Endothelial cell of umbilical vein (primary cell): ENCODE measurements at regions not wholly inside any gene's neighbourhood (a gene's known extent, or its start where the extent isn't known, plus 50 kb on each side); places are given as distances from the start of the nearest gene placed in this dataset.

ENCODE experiments used
- BruUV-seq: library from RNA; stranded (reverse); fragments of 400-500 nt; replicated peaks from 2 replicates; lab custom pipeline; 2021; lab: Mats Ljungman, UMichigan
- CTCF ChIA-PET: fragments of 300-600, 350-600 bp; sonication (Branson Sonifier 250); formaldehyde crosslinking; loops from one replicate; lab custom pipeline; 2021; ENCODE audit warnings: antibody characterized with exemption, inconsistent platforms; lab: Charles Lee
- POLR2A ChIA-PET: fragments of 300-600, 350-600 bp; sonication (Branson Sonifier 250); formaldehyde crosslinking; loops from one replicate; lab custom pipeline; 2021; ENCODE audit warnings: antibody characterized with exemption, inconsistent platforms; lab: Charles Lee
- DNase-seq: peaks from one replicate; pipeline ENCODE4 v3.0.0-alpha.2; 2011; ENCODE audit warnings: low read depth, low spot score
- FAIRE-seq: peaks from 2 replicates; lab custom pipeline; 2011; peaks lifted over from hg19 to GRCh38; lab: Jason Lieb, UNC
- H2AFZ ChIP-seq: 2 replicates; pipeline ENCODE4 v1.6.0; 2012; ENCODE audit warnings: low read depth, low read length, control low read depth, inconsistent platforms
- H3K27ac ChIP-seq: 2 replicates; pipeline ENCODE4 v1.5.1; 2011; ENCODE audit warnings: low read depth, mild to moderate bottlenecking, control low read depth, low read length, moderate library complexity; ENCODE audit not compliant: insufficient read depth
- H3K27me3 ChIP-seq, 2 experiments: 2 replicates each; pipeline versions ENCODE4 v1.6.0 to v1.6.1; 2011; ENCODE audit warnings: low read length in 2 of 2, mixed read lengths in 1 of 2; ENCODE audit not compliant: control insufficient read depth in 2 of 2, insufficient read depth in 2 of 2
- H3K36me3 ChIP-seq, 2 experiments: 2 replicates in 1 of 2; 3 replicates in 1 of 2; pipeline ENCODE4 v1.5.1; 2011; ENCODE audit warnings: low read length in 2 of 2, mild to moderate bottlenecking in 1 of 2, moderate library complexity in 1 of 2; ENCODE audit not compliant: control insufficient read depth in 2 of 2, insufficient read depth in 2 of 2; ENCODE audit errors: extremely low read depth in 1 of 2
- H3K4me1 ChIP-seq: 3 replicates; pipeline ENCODE4 v1.5.1; 2011; ENCODE audit warnings: mild to moderate bottlenecking, low read length; ENCODE audit not compliant: control insufficient read depth, insufficient read depth; ENCODE audit errors: extremely low read depth
- H3K4me2 ChIP-seq: 2 replicates; pipeline ENCODE4 v1.6.1; 2011; ENCODE audit warnings: low read length, control low read depth, mixed read lengths; ENCODE audit not compliant: insufficient read depth
- H3K4me3 ChIP-seq, 3 experiments: fragments of 200-600 bp in 1 of 3; sonication (generic), shearing (Covaris generic) in 1 of 3; replicated peaks in 1 of 3; 2 replicates each; pipeline ENCODE4 v1.5.1; 2011 to 2016; ENCODE audit warnings: control low read depth in 3 of 3, low read length in 3 of 3, mild to moderate bottlenecking in 2 of 3, inconsistent platforms in 1 of 3, low read depth in 1 of 3, moderate library complexity in 1 of 3; ENCODE audit not compliant: insufficient read depth in 1 of 3
- H3K79me2 ChIP-seq: 2 replicates; pipeline ENCODE4 v1.6.0; 2012; ENCODE audit warnings: low read length, inconsistent platforms; ENCODE audit not compliant: control insufficient read depth, insufficient read depth
- H3K9ac ChIP-seq: replicated peaks from 2 replicates; pipeline ENCODE3; 2011; ENCODE audit warnings: low read length, control low read depth; ENCODE audit not compliant: insufficient read depth; ENCODE audit errors: extremely low read depth
- H3K9me1 ChIP-seq: replicated peaks from 3 replicates; pipeline ENCODE4 v1.6.0; 2011; ENCODE audit warnings: mild to moderate bottlenecking, low read length; ENCODE audit not compliant: control insufficient read depth, insufficient read depth; ENCODE audit errors: extremely low read depth
- H3K9me3 ChIP-seq: replicated peaks from 2 replicates; pipeline ENCODE4 v1.5.1; 2012; ENCODE audit warnings: low read length, inconsistent platforms; ENCODE audit not compliant: control insufficient read depth, insufficient read depth
- H4K20me1 ChIP-seq: replicated peaks from 2 replicates; pipeline ENCODE3; 2011; ENCODE audit warnings: mild to moderate bottlenecking, low read length; ENCODE audit not compliant: control insufficient read depth, insufficient read depth; ENCODE audit errors: extremely low read depth
- EZH2 ChIP-seq: IDR thresholded peaks from 2 replicates; pipeline ENCODE4 v1.6.1; 2012; ENCODE audit warnings: borderline replicate concordance, low read depth, mild to moderate bottlenecking, moderate library complexity, low read length, inconsistent platforms; ENCODE audit not compliant: severe bottlenecking
- FOS ChIP-seq: IDR thresholded peaks from 2 replicates; pipeline ENCODE4 v1.6.1; 2011; ENCODE audit warnings: mild to moderate bottlenecking, low read length, moderate library complexity, borderline replicate concordance; ENCODE audit not compliant: insufficient read depth
- GATA2 ChIP-seq: IDR thresholded peaks from 2 replicates; pipeline ENCODE4 v1.7.0; 2011; ENCODE audit warnings: low read depth, mild to moderate bottlenecking, moderate library complexity, mixed read lengths, low read length; ENCODE audit not compliant: insufficient read length, insufficient read depth
- JUN ChIP-seq: IDR thresholded peaks from 2 replicates; pipeline ENCODE4 v1.6.1; 2011; ENCODE audit warnings: borderline replicate concordance, low read depth; ENCODE audit not compliant: insufficient read length, insufficient read depth
- MYC ChIP-seq: IDR thresholded peaks from one replicate; pipeline ENCODE4 v1.6.1; 2011; ENCODE audit warnings: mild to moderate bottlenecking, low read depth, low read length
- POLR2A ChIP-seq: IDR thresholded peaks from 2 replicates; pipeline ENCODE4 v1.6.1; 2012; ENCODE audit warnings: low read depth, mild to moderate bottlenecking, control low read depth, low read length
- POLR2AphosphoS5 ChIP-seq: IDR thresholded peaks from 2 replicates; pipeline ENCODE4 v1.6.1; 2012; ENCODE audit warnings: low read depth, mild to moderate bottlenecking, control low read depth, low read length, moderate library complexity; ENCODE audit not compliant: insufficient read depth
- dilution Hi-C: fragments of 300-500 bp; cut with MboI; formaldehyde crosslinking; loops from one replicate; pipeline ENCODE4 v1.15.0; 2019; ENCODE audit warnings: low sequenced_read_pairs; ENCODE audit not compliant: extremely low pct_ligation_motif_present
- intact Hi-C: fragments of 100-400 bp; cut with micrococcal nuclease; formaldehyde crosslinking; loops from one replicate; pipeline ENCODE4 v1.10.0; 2022
- TF ChIP-seq, protein P1 (sequence below), 2 donors: IDR thresholded peaks; 1 replicate in 1 of 2; 2 replicates in 1 of 2; pipeline ENCODE4 v1.5.1; 2011; ENCODE audit warnings: low read length in 2 of 2, mild to moderate bottlenecking in 2 of 2, moderate library complexity in 2 of 2, control low read depth in 1 of 2, inconsistent platforms in 1 of 2, low read depth in 1 of 2; ENCODE audit not compliant: insufficient read depth in 1 of 2; ENCODE audit errors: extremely low read depth in 1 of 2
- TF ChIP-seq, protein P2 (sequence below): IDR thresholded peaks from 2 replicates; pipeline ENCODE4 v1.6.1; 2011; ENCODE audit not compliant: insufficient read depth, insufficient read length

DNA sequence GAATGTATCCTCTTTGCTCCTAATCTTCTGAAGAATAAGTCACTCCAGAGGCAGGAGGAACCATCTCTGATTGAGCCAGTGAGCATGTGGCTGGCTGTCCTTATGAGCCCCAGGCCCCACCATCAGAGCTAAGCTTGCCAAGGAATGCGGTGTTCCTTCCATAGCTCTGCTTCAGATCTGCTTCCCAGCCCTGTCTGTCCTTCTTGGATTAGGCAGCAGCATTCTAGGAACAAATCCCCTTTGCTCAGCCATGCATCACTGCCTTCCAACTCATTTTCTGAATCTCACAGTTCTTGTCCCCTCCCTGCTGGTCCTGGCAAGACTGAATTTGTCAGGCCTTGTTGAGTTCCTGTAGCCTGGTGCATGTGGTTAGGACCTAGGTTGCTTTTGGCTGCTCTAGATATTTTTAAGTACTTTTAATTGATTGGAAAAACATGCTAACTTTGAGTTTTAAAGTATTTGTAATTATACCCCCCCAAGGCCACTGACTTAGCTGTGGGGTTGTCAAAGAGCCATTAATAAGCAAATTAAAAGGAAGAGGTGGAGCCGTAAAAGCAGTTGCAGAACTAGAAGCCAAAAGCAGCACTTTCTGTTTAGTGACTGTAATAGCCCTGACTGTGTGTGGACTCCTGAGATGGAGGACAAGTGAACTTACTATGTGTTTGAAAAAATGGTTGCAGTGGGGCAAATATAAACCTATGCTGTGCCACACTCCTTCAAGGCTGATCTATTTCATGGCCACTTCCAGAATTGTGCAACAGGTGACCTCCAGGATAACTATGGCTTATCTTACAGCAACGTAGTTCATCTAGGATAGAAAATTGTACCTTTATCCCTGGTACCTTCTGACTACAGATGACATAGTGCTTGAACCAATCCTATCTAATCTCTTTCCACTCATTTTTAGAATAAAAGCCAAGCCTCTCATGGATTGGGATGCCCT is 61.3 kb upstream of the BACH1 start:
- Histone ChIP-seq H3K4me2 (no peak overlapping the region), H3K27me3 (no peaks in the 10 kb centered on the region), H3K79me2 (no peaks in the 10 kb centered on the region), H3K9me3 (no peaks in the 10 kb centered on the region), H4K20me1 (no peaks in the 10 kb centered on the region), H3K4me1 (peaks cover 18% of the 10 kb centered on the region), H2AFZ (no peak overlapping the region), H3K36me3 (no peaks in the 10 kb centered on the region), H3K27ac (no peak overlapping the region), H3K9ac (no peak overlapping the region), H3K4me3 (no peak overlapping the region), H3K9me1 (no peaks in the 10 kb centered on the region)
- DNase-seq (no peak), FAIRE-seq (no peak)
- dilution Hi-C loops (no loop called here), intact Hi-C loops (no loop called here)
- TF ChIP-seq, protein P1, sequence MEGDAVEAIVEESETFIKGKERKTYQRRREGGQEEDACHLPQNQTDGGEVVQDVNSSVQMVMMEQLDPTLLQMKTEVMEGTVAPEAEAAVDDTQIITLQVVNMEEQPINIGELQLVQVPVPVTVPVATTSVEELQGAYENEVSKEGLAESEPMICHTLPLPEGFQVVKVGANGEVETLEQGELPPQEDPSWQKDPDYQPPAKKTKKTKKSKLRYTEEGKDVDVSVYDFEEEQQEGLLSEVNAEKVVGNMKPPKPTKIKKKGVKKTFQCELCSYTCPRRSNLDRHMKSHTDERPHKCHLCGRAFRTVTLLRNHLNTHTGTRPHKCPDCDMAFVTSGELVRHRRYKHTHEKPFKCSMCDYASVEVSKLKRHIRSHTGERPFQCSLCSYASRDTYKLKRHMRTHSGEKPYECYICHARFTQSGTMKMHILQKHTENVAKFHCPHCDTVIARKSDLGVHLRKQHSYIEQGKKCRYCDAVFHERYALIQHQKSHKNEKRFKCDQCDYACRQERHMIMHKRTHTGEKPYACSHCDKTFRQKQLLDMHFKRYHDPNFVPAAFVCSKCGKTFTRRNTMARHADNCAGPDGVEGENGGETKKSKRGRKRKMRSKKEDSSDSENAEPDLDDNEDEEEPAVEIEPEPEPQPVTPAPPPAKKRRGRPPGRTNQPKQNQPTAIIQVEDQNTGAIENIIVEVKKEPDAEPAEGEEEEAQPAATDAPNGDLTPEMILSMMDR (IDR thresholded peaks at IDR 0.05; ENCODE audit: extremely low read depth in 1 of 2, insufficient read depth in 1 of 2, low read depth in 1 of 2, low read length in 2 of 2) = no peak
- POLR2A ChIA-PET = no interaction called here
- no TSS peak for BruUV-seq
- CTCF ChIA-PET = no interaction called here

DNA sequence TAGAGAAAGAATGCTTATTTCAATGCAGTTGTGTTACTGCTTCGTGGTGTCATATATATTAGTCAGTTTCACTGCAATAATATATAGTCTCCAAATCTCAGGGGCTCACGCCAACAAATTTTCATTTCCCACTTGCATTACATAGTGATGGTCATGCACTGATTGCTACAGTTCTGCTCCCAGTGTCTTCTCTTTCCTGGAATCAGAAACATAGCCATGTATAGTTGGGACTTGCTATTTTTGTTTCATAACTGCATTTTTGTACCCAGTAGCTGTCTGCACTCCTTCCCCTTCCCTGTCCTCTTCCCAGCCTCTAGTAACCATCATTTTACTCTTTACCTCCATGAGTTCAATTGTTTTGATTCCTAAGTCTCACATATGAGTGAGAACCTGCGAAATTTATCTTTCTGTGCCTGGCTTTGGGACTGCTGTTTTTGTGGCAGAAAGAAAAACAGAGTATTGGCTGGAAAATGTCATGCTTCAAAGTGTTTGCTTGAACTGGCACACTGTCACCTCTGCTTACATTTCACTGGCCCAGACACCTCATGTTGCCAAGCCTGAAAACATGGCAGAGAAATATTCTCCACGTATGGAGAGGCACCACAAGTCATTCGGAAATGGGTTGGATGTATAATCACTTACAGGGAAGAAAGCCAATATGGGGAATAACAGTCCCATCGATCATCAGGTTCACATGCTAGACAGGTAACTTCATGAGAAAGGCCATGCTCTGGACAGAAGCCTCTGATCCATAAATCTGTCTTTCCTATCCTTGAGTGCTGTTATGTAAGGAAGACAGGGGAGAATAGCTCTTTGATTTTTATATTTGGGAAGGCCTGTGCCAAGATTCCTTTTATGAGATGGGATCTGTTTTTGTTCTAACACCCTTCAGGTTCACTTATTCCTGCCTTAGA is 60.4 kb upstream of the BACH1 start:
- dilution Hi-C loops (no loop called here), intact Hi-C loops (no loop called here)
- ChIA-PET POLR2A (no interaction called here), CTCF (no interaction called here)
- Histone ChIP-seq H3K9me3 (no peaks in the 10 kb centered on the region), H3K79me2 (no peaks in the 10 kb centered on the region), H3K9ac (no peak overlapping the region), H3K27me3 (no peaks in the 10 kb centered on the region), H2AFZ (no peak overlapping the region), H3K4me2 (no peak overlapping the region), H3K4me1 (peaks cover 8% of the 10 kb centered on the region), H3K36me3 (no peaks in the 10 kb centered on the region), H3K27ac (no peak overlapping the region), H3K4me3 (no peak overlapping the region), H3K9me1 (no peaks in the 10 kb centered on the region), H4K20me1 (no peaks in the 10 kb centered on the region)
- TF ChIP-seq, protein P2, sequence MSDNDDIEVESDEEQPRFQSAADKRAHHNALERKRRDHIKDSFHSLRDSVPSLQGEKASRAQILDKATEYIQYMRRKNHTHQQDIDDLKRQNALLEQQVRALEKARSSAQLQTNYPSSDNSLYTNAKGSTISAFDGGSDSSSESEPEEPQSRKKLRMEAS = no peak
- TF ChIP-seq JUN = no peak
- no peak for TF ChIP-seq POLR2A
- no peak for TF ChIP-seq FOS
- TF ChIP-seq, protein P1 (IDR thresholded peaks at IDR 0.05; ENCODE audit: extremely low read depth in 1 of 2, insufficient read depth in 1 of 2, low read depth in 1 of 2, low read length in 2 of 2) = no peak
- no peak for TF ChIP-seq EZH2
- TF ChIP-seq POLR2AphosphoS5 = no peak
- TF ChIP-seq GATA2 = no peak
- no peak for TF ChIP-seq MYC
- no TSS peak for BruUV-seq
- no peak for DNase-seq
- no peak for FAIRE-seq
